Left lung (tissue), 4 donors: ENCODE measurements at regions not wholly inside any gene's neighbourhood (a gene's known extent, or its start where the extent isn't known, plus 50 kb on each side); places are given as distances from the start of the nearest gene placed in this dataset.

Source experiments
- ATAC-seq: fragments of 200-7000 bp; cut with Tn5 transposase; one replicate; pipeline ENCODE4 v1.9.1; 2020; ENCODE audit warnings: moderate library complexity
- DNase-seq, 4 donors: peaks; one replicate each; pipeline ENCODE4 v3.0.0-alpha.2; 2013 to 2020
- H3K27ac ChIP-seq, 2 donors: fragments of 200-600 bp; sonication (generic) in 1 of 2; one replicate each; pipeline versions ENCODE4 v1.5.0 to v1.8.0; 2020 to 2021
- H3K27me3 ChIP-seq, 2 donors: fragments of 200-600 bp; sonication (generic) in 1 of 2; one replicate each; pipeline versions ENCODE4 v1.5.0 to v1.8.0; 2020 to 2021
- H3K36me3 ChIP-seq, 2 donors: fragments of 200-600 bp; sonication (generic) in 1 of 2; one replicate each; pipeline versions ENCODE4 v1.5.0 to v1.8.0; 2020 to 2021
- H3K4me1 ChIP-seq, 2 donors: fragments of 200-600 bp; one replicate each; pipeline ENCODE4 v1.8.0; 2021
- H3K4me3 ChIP-seq, 2 donors: fragments of 200-600 bp; sonication (generic) in 1 of 2; one replicate each; pipeline versions ENCODE4 v1.5.0 to v1.8.0; 2020 to 2021; ENCODE audit warnings: mild to moderate bottlenecking in 1 of 2
- H3K9me3 ChIP-seq, 2 donors: fragments of 200-600 bp; sonication (generic) in 1 of 2; one replicate each; pipeline versions ENCODE4 v1.5.0 to v1.8.0; 2020 to 2021
- intact Hi-C, 2 donors: fragments of 100-400 bp; cut with DNase I; formaldehyde crosslinking; loops; one replicate each; pipeline versions ENCODE4 v1.11.2 to v1.14.2; 2022
- TF ChIP-seq, protein P1 (sequence below), 2 donors: fragments of 200-600 bp; sonication (generic) in 1 of 2; IDR thresholded peaks; one replicate each; pipeline versions ENCODE4 v1.5.0 to v1.8.0; 2021; ENCODE audit warnings: antibody characterized with exemption in 2 of 2
- donor health status: DM: no; HTN: yes; CAD: no.
- donor health status: DM: no; HTN: no; CAD: no.

DNA sequence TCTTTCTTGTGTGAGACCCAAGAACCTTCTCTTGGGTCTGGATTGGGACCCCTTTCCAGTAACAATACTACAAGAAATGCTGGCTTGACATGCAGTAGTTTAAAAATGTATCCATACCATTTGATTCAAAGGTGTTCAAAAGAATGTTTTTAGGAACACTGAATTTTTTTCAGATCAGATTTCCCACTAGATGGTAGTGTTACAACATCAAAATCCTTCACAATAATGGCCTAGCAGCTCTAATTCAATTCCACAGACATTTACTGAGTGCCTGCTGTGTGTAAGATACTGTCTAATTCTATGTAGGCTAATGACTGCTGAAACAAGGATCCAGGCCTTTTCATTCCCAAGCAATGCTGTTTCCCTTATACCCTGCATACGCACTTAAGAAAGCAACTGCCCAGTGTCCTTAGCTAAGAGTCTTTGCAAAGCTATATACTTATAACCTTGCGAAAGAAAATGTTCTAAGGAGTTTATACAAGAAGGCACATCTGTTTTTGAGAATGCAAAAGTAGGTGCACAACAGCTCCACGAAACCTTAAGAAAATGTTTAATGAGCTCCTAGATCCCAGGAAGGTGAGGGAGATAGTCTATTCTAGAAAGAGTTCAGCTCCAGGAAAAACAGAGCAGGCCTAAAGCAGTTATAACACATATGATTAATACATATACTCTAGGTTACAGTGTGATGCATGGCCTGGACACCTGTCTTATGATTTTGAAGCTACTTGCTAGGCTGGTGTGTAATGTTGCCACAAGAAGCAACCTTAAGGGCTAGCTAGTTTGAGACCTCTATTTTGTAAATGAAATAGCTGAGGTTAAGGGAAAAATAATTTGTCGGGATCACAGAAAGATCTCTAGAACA is 50.9 kb upstream of the PKP2 start:
- intact Hi-C loops = no loop called here
- TF ChIP-seq, protein P1, sequence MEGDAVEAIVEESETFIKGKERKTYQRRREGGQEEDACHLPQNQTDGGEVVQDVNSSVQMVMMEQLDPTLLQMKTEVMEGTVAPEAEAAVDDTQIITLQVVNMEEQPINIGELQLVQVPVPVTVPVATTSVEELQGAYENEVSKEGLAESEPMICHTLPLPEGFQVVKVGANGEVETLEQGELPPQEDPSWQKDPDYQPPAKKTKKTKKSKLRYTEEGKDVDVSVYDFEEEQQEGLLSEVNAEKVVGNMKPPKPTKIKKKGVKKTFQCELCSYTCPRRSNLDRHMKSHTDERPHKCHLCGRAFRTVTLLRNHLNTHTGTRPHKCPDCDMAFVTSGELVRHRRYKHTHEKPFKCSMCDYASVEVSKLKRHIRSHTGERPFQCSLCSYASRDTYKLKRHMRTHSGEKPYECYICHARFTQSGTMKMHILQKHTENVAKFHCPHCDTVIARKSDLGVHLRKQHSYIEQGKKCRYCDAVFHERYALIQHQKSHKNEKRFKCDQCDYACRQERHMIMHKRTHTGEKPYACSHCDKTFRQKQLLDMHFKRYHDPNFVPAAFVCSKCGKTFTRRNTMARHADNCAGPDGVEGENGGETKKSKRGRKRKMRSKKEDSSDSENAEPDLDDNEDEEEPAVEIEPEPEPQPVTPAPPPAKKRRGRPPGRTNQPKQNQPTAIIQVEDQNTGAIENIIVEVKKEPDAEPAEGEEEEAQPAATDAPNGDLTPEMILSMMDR (IDR thresholded peaks at IDR 0.05) = no peak
- H3K4me3 ChIP-seq = no peak overlapping the region

DNA sequence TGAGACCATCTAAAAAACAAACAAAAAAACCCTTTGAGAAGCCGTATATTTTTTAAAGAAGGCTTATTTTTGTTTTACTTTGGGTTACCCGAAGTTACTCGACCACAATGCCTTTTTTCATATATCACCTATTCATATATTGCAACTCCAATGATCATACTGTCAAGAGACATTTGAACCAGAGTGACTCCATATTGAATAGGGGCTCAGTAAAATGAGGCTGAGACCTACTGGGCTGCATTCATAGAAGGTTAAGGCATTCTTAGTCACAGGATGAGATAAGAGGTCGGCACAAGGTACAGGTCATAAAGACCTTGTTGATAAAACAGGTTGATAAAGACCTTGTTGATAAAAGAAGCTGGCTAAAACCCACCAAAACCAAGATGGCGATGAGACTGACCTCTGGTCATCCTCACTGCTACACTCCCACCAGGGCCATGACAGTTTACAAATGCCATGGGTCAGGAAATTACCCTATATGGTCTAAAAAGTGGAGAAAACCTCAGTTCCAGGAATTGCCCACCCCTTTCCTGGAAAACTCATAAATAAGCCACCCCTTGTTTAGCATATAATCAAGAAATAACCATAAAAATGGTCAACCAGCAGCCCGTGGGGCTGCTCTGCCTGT is 50.0 kb upstream of the PKP2 start:
- H3K27ac ChIP-seq = no peak overlapping the region
- no peaks in the 10 kb centered on the region for H3K27me3 ChIP-seq
- H3K4me3 ChIP-seq = no peak overlapping the region
- H3K9me3 ChIP-seq = no peaks in the 10 kb centered on the region
- no peak for DNase-seq
- H3K4me1 ChIP-seq = no peaks in the 10 kb centered on the region
- ATAC-seq = no peak
- TF ChIP-seq, protein P1 (IDR thresholded peaks at IDR 0.05) = no peak
- H3K36me3 ChIP-seq = no peaks in the 10 kb centered on the region
- intact Hi-C loops = no loop called here

More for the DNA sequence above, 50.9 kb upstream of the PKP2 start:
- DNase-seq = peak in 1 of 4 donors; percentile 13
- ATAC-seq = peak; percentile 46
- Histone ChIP-seq H3K27ac (no peak overlapping the region), H3K4me1 (no peaks in the 10 kb centered on the region), H3K9me3 (no peaks in the 10 kb centered on the region), H3K36me3 (no peaks in the 10 kb centered on the region), H3K27me3 (no peaks in the 10 kb centered on the region)
